GM12864 (cell line): ENCODE measurements at regions not wholly inside any gene's neighbourhood (a gene's known extent, or its start where the extent isn't known, plus 50 kb on each side); places are given as distances from the start of the nearest gene placed in this dataset.
"Not testable (repeated sequence)": the region's sequence is repeated elsewhere in the genome, so short reads cannot be mapped to it uniquely, and the experiment has no call there.

Experiments used
- DNase-seq: peaks from one replicate; pipeline ENCODE4 v3.0.0-alpha.2; 2011; ENCODE audit warnings: low read depth
- H3K4me3 ChIP-seq: 2 replicates; pipeline ENCODE4 v1.5.1; 2011; ENCODE audit warnings: mild to moderate bottlenecking, low read depth, low read length, control low read depth
- TF ChIP-seq, protein P1 (sequence below): IDR thresholded peaks from 2 replicates; pipeline ENCODE4 v1.5.1; 2011; ENCODE audit warnings: low read depth, mild to moderate bottlenecking, moderate library complexity, low read length, control low read depth, inconsistent platforms; ENCODE audit errors: missing control alignments

- TF ChIP-seq, protein P1, sequence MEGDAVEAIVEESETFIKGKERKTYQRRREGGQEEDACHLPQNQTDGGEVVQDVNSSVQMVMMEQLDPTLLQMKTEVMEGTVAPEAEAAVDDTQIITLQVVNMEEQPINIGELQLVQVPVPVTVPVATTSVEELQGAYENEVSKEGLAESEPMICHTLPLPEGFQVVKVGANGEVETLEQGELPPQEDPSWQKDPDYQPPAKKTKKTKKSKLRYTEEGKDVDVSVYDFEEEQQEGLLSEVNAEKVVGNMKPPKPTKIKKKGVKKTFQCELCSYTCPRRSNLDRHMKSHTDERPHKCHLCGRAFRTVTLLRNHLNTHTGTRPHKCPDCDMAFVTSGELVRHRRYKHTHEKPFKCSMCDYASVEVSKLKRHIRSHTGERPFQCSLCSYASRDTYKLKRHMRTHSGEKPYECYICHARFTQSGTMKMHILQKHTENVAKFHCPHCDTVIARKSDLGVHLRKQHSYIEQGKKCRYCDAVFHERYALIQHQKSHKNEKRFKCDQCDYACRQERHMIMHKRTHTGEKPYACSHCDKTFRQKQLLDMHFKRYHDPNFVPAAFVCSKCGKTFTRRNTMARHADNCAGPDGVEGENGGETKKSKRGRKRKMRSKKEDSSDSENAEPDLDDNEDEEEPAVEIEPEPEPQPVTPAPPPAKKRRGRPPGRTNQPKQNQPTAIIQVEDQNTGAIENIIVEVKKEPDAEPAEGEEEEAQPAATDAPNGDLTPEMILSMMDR, result no peak
- DNase-seq, result no peak
- H3K4me3 ChIP-seq, result no peak overlapping the region
Measured at GRCh38 chr4:166195101-166195500, 322.1 kb downstream of the TLL1 start.

DNA sequence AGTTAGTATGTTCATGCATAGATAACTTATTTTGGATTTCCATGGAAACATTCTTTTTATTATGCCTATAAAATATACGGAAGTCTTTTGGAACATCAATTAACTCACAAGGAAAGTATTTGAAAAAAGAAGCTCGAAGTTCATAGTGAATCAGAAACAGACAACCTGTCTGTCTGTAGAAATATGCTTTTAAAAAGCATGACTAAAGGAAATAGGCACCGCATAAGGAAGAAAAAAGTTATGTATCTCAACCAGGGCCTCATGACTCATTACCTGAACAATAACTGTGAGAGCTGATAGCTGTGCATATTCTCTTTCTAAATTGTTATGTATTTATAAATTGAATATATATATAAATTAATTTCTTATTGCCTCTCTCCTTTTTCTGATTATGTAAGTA is 324.1 kb downstream of the TLL1 start:
- H3K4me3 ChIP-seq, result no peak overlapping the region
- TF ChIP-seq, protein P1, result no peak
- DNase-seq, result no peak

DNA sequence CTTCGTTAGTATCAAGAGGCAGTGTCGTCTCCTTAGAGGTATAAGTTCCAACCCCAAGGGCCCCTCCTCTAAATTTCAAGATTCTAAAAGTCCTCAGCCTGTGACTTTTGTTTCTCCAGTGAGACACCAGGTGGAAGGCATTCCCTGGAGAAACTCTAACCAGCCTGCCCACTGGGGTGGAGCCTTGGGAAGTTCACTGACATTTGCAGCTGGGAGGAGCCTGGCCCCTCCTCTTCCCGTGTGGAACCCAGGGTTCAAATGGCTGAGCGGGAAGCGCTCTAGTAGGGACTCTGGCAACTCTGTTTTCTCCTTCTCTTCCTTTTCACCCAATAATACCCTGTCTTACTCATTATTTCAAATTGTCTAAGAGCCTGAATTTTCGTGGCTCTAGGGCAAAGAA is 325.0 kb downstream of the TLL1 start:
- TF ChIP-seq, protein P1, result no peak
- no peak for DNase-seq
- H3K4me3 ChIP-seq, result no peak overlapping the region

GRCh38 chr4:166198516-166199310 is 325.7 kb downstream of the TLL1 start:
- no peak for DNase-seq
- no peak overlapping the region for H3K4me3 ChIP-seq
- TF ChIP-seq, protein P1, result no peak

- TF ChIP-seq, protein P1, result no peak
- DNase-seq, result no peak
- H3K4me3 ChIP-seq, result no peak overlapping the region
Measured at GRCh38 chr4:166202991-166203390, 330.0 kb downstream of the TLL1 start.

DNA sequence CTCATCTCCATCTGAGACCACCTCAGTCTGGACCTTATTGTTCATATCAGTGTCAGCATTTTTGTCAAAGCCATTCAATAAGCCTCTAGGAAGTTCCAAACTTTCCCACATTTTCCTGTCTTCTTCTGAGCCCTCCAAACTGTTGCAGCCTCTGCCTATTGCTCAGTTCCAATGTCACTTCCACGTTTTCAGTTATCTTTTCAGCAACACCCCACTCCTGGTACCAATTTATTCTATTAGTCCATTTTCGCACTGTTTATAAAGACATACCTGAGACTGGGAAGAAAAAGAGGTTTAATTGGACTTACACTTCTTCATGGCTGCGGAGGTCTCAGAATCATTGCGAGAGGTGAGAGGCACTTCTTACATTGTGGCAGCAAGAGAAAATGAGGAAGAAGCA is 339.3 kb downstream of the TLL1 start:
- not testable (repeated sequence) for DNase-seq, H3K4me3 ChIP-seq

GRCh38 chr4:166222271-166222670 is 349.2 kb downstream of the TLL1 start:
- no peak for DNase-seq
- TF ChIP-seq, protein P1, result no peak
- no peak overlapping the region for H3K4me3 ChIP-seq
